HepG2 (cell line): ENCODE measurements at regions not wholly inside any gene's neighbourhood (a gene's known extent, or its start where the extent isn't known, plus 50 kb on each side); places are given as distances from the start of the nearest gene placed in this dataset.

Source experiments
- ATAC-seq: fragments of 200-7000 bp; cut with Tn5 transposase; 3 replicates; pipeline ENCODE4 v1.9.1; 2020; ENCODE audit warnings: mild to moderate bottlenecking, moderate library complexity
- BruUV-seq: library from RNA; stranded (reverse); fragments of 400-500 nt; replicated peaks from 2 replicates; lab custom pipeline; 2021; lab: Mats Ljungman, UMichigan
- CTCF ChIA-PET: fragments of 300-600 bp; formaldehyde crosslinking; extraction: SDS; loops from one replicate; lab custom pipeline; 2021; ENCODE audit warnings: low total read pairs, inconsistent platforms, low intra/inter-chr PET ratio; lab: Yijun Ruan, JAX
- POLR2A ChIA-PET: fragments of 350-600 bp; sonication (Branson Sonifier 250); formaldehyde crosslinking; loops from one replicate; lab custom pipeline; 2020; ENCODE audit warnings: antibody characterized with exemption, inconsistent platforms; lab: Yijun Ruan, JAX
- DNase-seq: peaks from one replicate; pipeline ENCODE4 v3.0.0-alpha.2; 2015; ENCODE audit warnings: low spot score
- FAIRE-seq: peaks from 3 replicates; lab custom pipeline; 2011; peaks lifted over from hg19 to GRCh38; lab: Jason Lieb, UNC
- H2AFZ ChIP-seq: one replicate; pipeline ENCODE4 v1.6.1; 2011; ENCODE audit warnings: low read length, inconsistent platforms
- H3K27ac ChIP-seq: fragments of 300-600 bp; 3 replicates; pipeline ENCODE4 v1.8.0; 2011; ENCODE audit warnings: mixed run types, mild to moderate bottlenecking, mixed read lengths, low read length, inconsistent platforms; ENCODE audit not compliant: insufficient read depth; ENCODE audit errors: extremely low read length
- H3K27me3 ChIP-seq, 2 experiments: fragments of 200-600 bp in 1 of 2; 2 replicates in 1 of 2; 3 replicates in 1 of 2; pipeline versions ENCODE4 v1.6.0 to v1.8.0; 2011; ENCODE audit warnings: low read length in 2 of 2, mild to moderate bottlenecking in 2 of 2, moderate library complexity in 2 of 2, inconsistent platforms in 1 of 2; ENCODE audit not compliant: insufficient read depth in 2 of 2, control insufficient read depth in 1 of 2
- H3K36me3 ChIP-seq, 2 experiments: fragments of 200-600 bp in 1 of 2; replicated peaks in 1 of 2; 2 replicates in 1 of 2; 3 replicates in 1 of 2; pipeline versions ENCODE4 v1.5.1 to v1.8.0; 2011; ENCODE audit warnings: low read length in 2 of 2, inconsistent platforms in 1 of 2; ENCODE audit not compliant: insufficient read depth in 2 of 2, control insufficient read depth in 1 of 2
- H3K4me1 ChIP-seq: 2 replicates; pipeline ENCODE4 v1.5.1; 2012; ENCODE audit warnings: low read length, inconsistent platforms; ENCODE audit not compliant: insufficient read depth
- H3K4me2 ChIP-seq: 2 replicates; pipeline ENCODE4 v1.6.0; 2011; ENCODE audit warnings: low read depth, low read length, inconsistent platforms
- H3K4me3 ChIP-seq, 3 experiments: fragments of 200-600 bp in 1 of 3; sonication (generic), shearing (Covaris generic) in 1 of 3; replicated peaks in 1 of 3; 2 replicates each; pipeline ENCODE4 v1.5.1; 2011 to 2016; ENCODE audit warnings: low read length in 3 of 3, inconsistent platforms in 2 of 3, low read depth in 2 of 3, mild to moderate bottlenecking in 2 of 3, control low read depth in 1 of 3, mixed read lengths in 1 of 3; ENCODE audit not compliant: insufficient read depth in 1 of 3
- H3K79me2 ChIP-seq: one replicate; pipeline ENCODE4 v1.6.1; 2011; ENCODE audit warnings: low read length, inconsistent platforms; ENCODE audit not compliant: insufficient read depth
- H3K9ac ChIP-seq: 2 replicates; pipeline ENCODE4 v1.6.0; 2011; ENCODE audit warnings: mild to moderate bottlenecking, low read depth, low read length, inconsistent platforms; ENCODE audit not compliant: insufficient read depth
- H3K9me3 ChIP-seq: 2 replicates; pipeline ENCODE4 v1.5.1; 2012; ENCODE audit warnings: mild to moderate bottlenecking, low read length
- H4K20me1 ChIP-seq: 2 replicates; pipeline ENCODE4 v1.6.0; 2011; ENCODE audit warnings: inconsistent platforms, mild to moderate bottlenecking, low read length, moderate library complexity; ENCODE audit not compliant: insufficient read depth
- BRD4 ChIP-seq: sonication (generic); formaldehyde crosslinking; IDR thresholded peaks from 2 replicates; pipeline ENCODE4 v1.4.0; 2020; ENCODE audit warnings: missing genetic modification reagents
- ESRRA ChIP-seq: sonication (generic); formaldehyde crosslinking; IDR thresholded peaks from 2 replicates; pipeline ENCODE4 v1.5.1; 2020; ENCODE audit warnings: mild to moderate bottlenecking, low read depth, missing genetic modification reagents
- HNRNPUL1 ChIP-seq: fragments of 200-400 bp; formaldehyde crosslinking; IDR thresholded peaks from 2 replicates; pipeline ENCODE4 v1.6.1; 2017; ENCODE audit warnings: low read depth, mild to moderate bottlenecking, low read length, moderate library complexity
- KLF6 ChIP-seq: IDR thresholded peaks from 2 replicates; pipeline ENCODE4 v1.8.0; 2016; ENCODE audit warnings: missing biosample characterization, missing genetic modification reagents
- MTF1 ChIP-seq: sonication (generic); formaldehyde crosslinking; IDR thresholded peaks from 2 replicates; pipeline ENCODE4 v1.5.0; 2020; ENCODE audit warnings: missing genetic modification reagents
- RAD21 ChIP-seq: fragments of 450-650 bp; formaldehyde crosslinking; IDR thresholded peaks from 2 replicates; pipeline ENCODE4 v1.5.0; 2020; ENCODE audit warnings: mild to moderate bottlenecking
- SRY ChIP-seq: sonication (generic); formaldehyde crosslinking; IDR thresholded peaks from 2 replicates; pipeline ENCODE4 v1.8.0; 2022; ENCODE audit warnings: mild to moderate bottlenecking, missing genetic modification reagents
- ZNF10 ChIP-seq: sonication (generic); formaldehyde crosslinking; IDR thresholded peaks from 2 replicates; pipeline ENCODE4 v1.4.0; 2020; ENCODE audit warnings: mild to moderate bottlenecking, low read depth, missing genetic modification reagents, borderline replicate concordance
- ZNF451 ChIP-seq: sonication (generic); formaldehyde crosslinking; IDR thresholded peaks from 2 replicates; pipeline ENCODE4 v1.5.0; 2020; ENCODE audit warnings: mild to moderate bottlenecking, missing genetic modification reagents
- ZNF703 ChIP-seq: sonication (generic); formaldehyde crosslinking; IDR thresholded peaks from 2 replicates; pipeline ENCODE4 v1.5.1; 2020; ENCODE audit warnings: missing genetic modification reagents, mild to moderate bottlenecking, moderate library complexity, borderline replicate concordance
- ZNF780A ChIP-seq: sonication (generic); formaldehyde crosslinking; IDR thresholded peaks from 2 replicates; pipeline ENCODE4 v1.8.0; 2022; ENCODE audit warnings: mild to moderate bottlenecking, missing genetic modification reagents, moderate library complexity
- ZZZ3 ChIP-seq: sonication (generic); formaldehyde crosslinking; IDR thresholded peaks from 2 replicates; pipeline ENCODE4 v1.4.0; 2020; ENCODE audit warnings: missing genetic modification reagents, mild to moderate bottlenecking, borderline replicate concordance
- WGBS: methylation state at CpG from one replicate; pipeline ENCODE4 v1.1.6; 2017; ENCODE audit warnings: low lambda C conversion rate; 5-methylcytosine and 5-hydroxymethylcytosine counted together
- in situ Hi-C: cut with HindIII; loops from 2 replicates; pipeline ENCODE4 v1.10.0; 2017; ENCODE audit warnings: low pct_unique_long_range_greater_than_20kb; ENCODE audit not compliant: extremely low pct_ligation_motif_present
- intact Hi-C: fragments of 100-400 bp; cut with micrococcal nuclease; formaldehyde crosslinking; loops from one replicate; pipeline ENCODE4 v1.10.0; 2022; ENCODE audit not compliant: unreplicated experiment

DNA sequence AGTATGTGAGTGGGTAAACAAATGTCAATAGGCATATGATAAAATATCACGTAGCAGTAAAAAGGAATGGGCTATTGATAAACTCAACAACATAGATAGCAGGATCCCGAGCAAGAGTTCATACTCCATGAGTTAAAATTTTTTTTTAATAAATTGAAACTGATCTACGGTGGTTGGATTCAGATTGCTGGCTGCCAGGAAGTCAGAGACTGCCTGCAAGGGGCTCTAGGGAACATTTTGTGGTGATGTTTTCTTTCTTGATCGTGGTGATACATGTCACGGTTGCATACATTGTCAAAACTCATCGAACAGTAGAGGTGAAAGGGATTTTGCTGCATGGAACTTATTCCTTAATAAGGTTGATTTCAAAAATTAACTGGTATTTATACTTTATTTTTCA lies 62.6 kb upstream of the WNT7B start:
- 23% methylated on average over 6 of the region's 6 CpGs for WGBS
- Histone ChIP-seq H4K20me1 (peaks cover 4% of the 10 kb centered on the region; the same call in 1 of the 2 replicates), H3K27ac (no peak overlapping the region), H3K27me3 (peaks cover 9 to 37% of the 10 kb centered on the region in 2 experiments; a peak in 4 of 5 replicates), H3K9ac (no peak overlapping the region), H3K9me3 (no peaks in the 10 kb centered on the region), H2AFZ (no peak overlapping the region), H3K4me1 (peaks cover 22% of the 10 kb centered on the region), H3K79me2 (no peaks in the 10 kb centered on the region), H3K36me3 (no peaks in the 10 kb centered on the region), H3K4me3 (no peak overlapping the region), H3K4me2 (no peak overlapping the region)
- in situ Hi-C loops, result loop anchor here (5.0 kb wide), 1 partner anchor 42 kb away; no protein-coding TSS in a partner anchor
- ChIA-PET CTCF (no interaction called here), POLR2A (no interaction called here)
- DNase-seq (no peak), ATAC-seq (no peak), FAIRE-seq (no peak)
- no TSS peak for BruUV-seq
- TF ChIP-seq KLF6 (CRISPR knock-in tag), result no peak
- no peak for TF ChIP-seq MTF1 (CRISPR knock-in tag)
- no peak for TF ChIP-seq BRD4
- intact Hi-C loops, result loop anchor here (5.0 kb wide), 1 partner anchor 42 kb away; no protein-coding TSS in a partner anchor

DNA sequence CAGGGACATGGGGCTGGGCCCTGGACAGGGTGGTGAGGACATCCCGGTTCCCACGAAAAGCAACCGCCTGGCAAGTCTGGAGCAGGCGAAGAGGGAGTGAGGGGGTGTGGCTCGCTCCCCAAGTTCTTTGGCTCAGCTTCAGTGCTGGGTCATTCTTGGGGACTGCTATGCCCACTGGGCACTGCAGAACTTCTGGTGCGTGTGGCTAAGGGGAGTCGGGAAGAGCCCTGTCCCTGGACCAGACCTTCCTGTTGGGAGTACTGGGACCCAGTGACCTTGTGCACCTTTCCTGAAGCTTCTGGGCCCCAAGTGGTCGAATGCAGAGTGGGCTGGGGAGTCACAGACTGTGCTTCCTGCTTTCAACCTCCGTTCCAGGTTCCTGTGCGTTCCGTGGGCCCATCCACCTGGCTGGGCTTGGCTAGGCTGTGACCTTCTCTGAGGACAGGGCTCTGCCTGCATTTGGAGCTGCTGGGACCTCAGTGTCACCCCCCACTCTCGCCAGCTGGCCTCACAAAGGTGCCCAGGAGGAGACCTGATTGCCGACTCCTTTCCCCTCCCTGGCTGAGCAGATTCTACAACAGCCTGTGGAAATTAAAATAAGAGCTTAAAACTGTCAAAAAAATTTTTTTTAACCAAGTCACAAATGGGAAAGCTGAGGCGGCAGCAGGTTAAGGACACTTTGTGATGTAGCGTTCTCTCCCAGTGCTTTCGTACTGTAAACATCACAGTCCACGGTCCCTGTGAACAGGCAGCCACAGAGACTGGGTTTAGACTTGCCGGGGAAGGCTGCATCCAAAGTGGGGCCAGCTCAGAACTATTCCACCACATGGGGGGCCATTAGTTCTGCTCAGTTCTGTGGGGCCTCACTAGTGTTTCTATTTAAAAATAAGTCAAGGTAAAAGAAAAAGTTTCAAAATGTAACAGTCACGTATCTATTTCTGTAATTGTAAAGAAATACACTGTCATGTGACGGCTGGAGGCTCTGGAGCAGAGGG lies 63.8 kb upstream of the WNT7B start:
- H3K4me2 ChIP-seq, result no peak overlapping the region
- in situ Hi-C loops (no loop called here), intact Hi-C loops (no loop called here)
- ATAC-seq, result no peak
- 27% methylated on average over 16 of the region's 20 CpGs for WGBS
- peaks cover 13 to 46% of the 10 kb centered on the region in 2 experiments; a peak in 4 of 5 replicates for H3K27me3 ChIP-seq
- TF ChIP-seq HNRNPUL1, result no peak
- TF ChIP-seq RAD21 (CRISPR knock-in tag), result no peak
- TF ChIP-seq ZNF780A, result no peak
- no peak for TF ChIP-seq ZNF703
- no peak for TF ChIP-seq ESRRA (CRISPR knock-in tag)
- no peak for TF ChIP-seq SRY (CRISPR knock-in tag)
- TF ChIP-seq ZNF451 (CRISPR knock-in tag), result no peak
- TF ChIP-seq ZNF10, result no peak
- no peak for TF ChIP-seq ZZZ3 (CRISPR knock-in tag)
- no peak overlapping the region for H3K9ac ChIP-seq
- H4K20me1 ChIP-seq, result peaks cover 6% of the 10 kb centered on the region; the same call in 1 of the 2 replicates
- POLR2A ChIA-PET, result interaction anchor here (0.8 kb wide), 1 partner anchor 28 kb away, joined by 3 read pairs; no protein-coding TSS in a partner anchor
- CTCF ChIA-PET, result no interaction called here
- H2AFZ ChIP-seq, result no peak overlapping the region
- no peak overlapping the region for H3K4me3 ChIP-seq
- no peaks in the 10 kb centered on the region for H3K9me3 ChIP-seq
- no peak overlapping the region for H3K27ac ChIP-seq
- H3K4me1 ChIP-seq, result peaks cover 22% of the 10 kb centered on the region
- H3K79me2 ChIP-seq, result no peaks in the 10 kb centered on the region
- no peaks in the 10 kb centered on the region for H3K36me3 ChIP-seq
- BruUV-seq, result no TSS peak
- DNase-seq, result no peak
- no peak for FAIRE-seq
